GM13977 (cell line): ENCODE measurements at regions not wholly inside any gene's neighbourhood (a gene's known extent, or its start where the extent isn't known, plus 50 kb on each side); places are given as distances from the start of the nearest gene placed in this dataset.

ENCODE experiments used
- DNase-seq: peaks from one replicate; pipeline ENCODE4 v3.0.0; 2012; ENCODE audit warnings: low spot score
- CTCF ChIP-seq: IDR thresholded peaks from 2 replicates; pipeline ENCODE4 v1.5.1; 2012; ENCODE audit warnings: mild to moderate bottlenecking, control low read depth; ENCODE audit not compliant: insufficient read depth; ENCODE audit errors: extremely low read depth, missing control alignments
- in situ Hi-C: fragments of 300-500 bp; cut with MboI; formaldehyde crosslinking; loops from one replicate; pipeline ENCODE4 v1.12.0; 2022; ENCODE audit warnings: low sequenced_read_pairs, low pct_unique_long_range_greater_than_20kb, mixed read lengths, inconsistent platforms; ENCODE audit not compliant: unreplicated experiment

GRCh38 chr12:93981411-93981810 is 167.0 kb upstream of the PLXNC1 start:
- in situ Hi-C loops: no loop called here
- no peak for DNase-seq
- TF ChIP-seq CTCF: no peak

GRCh38 chr12:93982771-93983315 is 165.5 kb upstream of the PLXNC1 start:
- TF ChIP-seq CTCF: no peak
- in situ Hi-C loops: no loop called here
- no peak for DNase-seq

- no peak for TF ChIP-seq CTCF
- DNase-seq: no peak
- in situ Hi-C loops: no loop called here
Measured at GRCh38 chr12:93984005-93984404, 164.4 kb upstream of the PLXNC1 start.

- in situ Hi-C loops: no loop called here
- no peak for TF ChIP-seq CTCF
- DNase-seq: no peak
Measured at GRCh38 chr12:93989949-93990348, 158.4 kb upstream of the PLXNC1 start.

GRCh38 chr12:93990832-93991803 is 157.3 kb upstream of the PLXNC1 start:
- no peak for DNase-seq
- in situ Hi-C loops: no loop called here
- no peak for TF ChIP-seq CTCF

- DNase-seq: no peak
- in situ Hi-C loops: no loop called here
- TF ChIP-seq CTCF: no peak
Measured at GRCh38 chr12:93991829-93992461, 156.4 kb upstream of the PLXNC1 start.
